AG04449 (cell line): ENCODE measurements at regions not wholly inside any gene's neighbourhood (a gene's known extent, or its start where the extent isn't known, plus 50 kb on each side); places are given as distances from the start of the nearest gene placed in this dataset.

Source experiments
- CTCF ChIA-PET: fragments of 350-600 bp; formaldehyde crosslinking; extraction: SDS; loops from one replicate; lab custom pipeline; 2021; ENCODE audit warnings: antibody characterized with exemption; lab: Yijun Ruan, JAX
- POLR2A ChIA-PET: fragments of 400-600, 350-600 bp; formaldehyde crosslinking; extraction: SDS; loops from one replicate; lab custom pipeline; 2020; ENCODE audit warnings: antibody characterized with exemption, inconsistent platforms; lab: Yijun Ruan, JAX
- DNase-seq: peaks from one replicate; pipeline ENCODE4 v3.0.0-alpha.2; 2010; ENCODE audit warnings: low read depth, low spot score
- H3K4me3 ChIP-seq: 2 replicates; pipeline ENCODE4 v1.5.1; 2011; ENCODE audit warnings: low read depth, mild to moderate bottlenecking, control low read depth, low read length
- CTCF ChIP-seq: IDR thresholded peaks from one replicate; pipeline ENCODE4 v1.5.1; 2011; ENCODE audit warnings: mild to moderate bottlenecking, moderate library complexity, low read length, control low read depth, inconsistent platforms; ENCODE audit not compliant: insufficient read depth; ENCODE audit errors: missing control alignments

DNA sequence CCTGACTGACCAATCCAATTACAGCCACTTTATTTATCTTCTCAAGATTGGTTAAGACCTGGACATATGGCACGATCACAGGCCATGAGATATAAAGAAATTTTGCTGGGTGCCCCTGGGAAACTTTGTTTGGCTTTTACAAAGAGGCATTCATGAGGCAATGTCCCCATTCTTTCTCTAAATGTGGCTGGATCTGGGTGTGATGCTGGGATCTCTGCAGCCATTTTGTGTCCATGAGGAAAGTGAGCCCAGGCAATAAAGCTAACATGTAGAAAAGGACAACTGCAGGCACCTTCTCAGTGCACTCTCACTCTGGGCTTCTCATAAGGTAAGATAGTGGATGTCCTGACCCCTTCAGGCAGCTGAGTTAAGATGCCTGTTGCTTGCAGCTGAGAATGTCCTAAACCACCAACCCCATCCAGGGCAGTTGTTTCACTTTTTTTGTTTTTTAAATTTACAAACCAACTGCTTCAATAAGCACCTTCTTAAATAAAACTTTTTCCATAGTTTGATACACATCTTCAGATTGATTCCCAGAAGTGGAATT lies 372.3 kb downstream of the MIAT start:
- TF ChIP-seq CTCF = no peak
- ChIA-PET POLR2A (no interaction called here), CTCF (no interaction called here)
- DNase-seq = no peak
- no peak overlapping the region for H3K4me3 ChIP-seq

- ChIA-PET CTCF (no interaction called here), POLR2A (no interaction called here)
- peak; percentile 15 for TF ChIP-seq CTCF
- H3K4me3 ChIP-seq = no peak overlapping the region
- DNase-seq = no peak
Measured at GRCh38 chr22:27032091-27032761, 374.8 kb downstream of the MIAT start.

- POLR2A ChIA-PET = no interaction called here
- no peak overlapping the region for H3K4me3 ChIP-seq
- no peak for TF ChIP-seq CTCF
- CTCF ChIA-PET = no interaction called here
- DNase-seq = no peak
Measured at GRCh38 chr22:27041745-27042310, 384.4 kb downstream of the MIAT start.

DNA sequence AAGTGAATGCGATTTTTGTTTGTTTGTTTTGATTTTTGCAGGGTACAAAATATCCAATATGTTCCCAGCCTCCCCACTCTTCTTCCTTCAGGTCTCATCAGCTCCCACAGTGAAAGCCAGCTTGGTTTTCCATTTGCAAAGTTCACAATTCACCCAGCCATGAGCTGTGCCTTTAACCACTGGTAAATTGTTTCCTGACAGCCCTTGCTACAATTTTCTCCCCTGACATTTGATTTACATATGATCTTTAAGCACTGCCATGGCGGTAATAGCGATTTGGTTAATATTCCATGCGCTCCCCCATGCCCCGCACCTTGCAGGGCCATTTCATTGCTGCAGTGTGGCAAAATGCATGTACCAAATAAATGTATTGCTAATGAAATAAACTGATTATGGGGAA lies 385.9 kb downstream of the MIAT start:
- POLR2A ChIA-PET = interaction anchor here (0.5 kb wide), 1 partner anchor 182 kb away, joined by 3 read pairs; no protein-coding TSS in a partner anchor

DNA sequence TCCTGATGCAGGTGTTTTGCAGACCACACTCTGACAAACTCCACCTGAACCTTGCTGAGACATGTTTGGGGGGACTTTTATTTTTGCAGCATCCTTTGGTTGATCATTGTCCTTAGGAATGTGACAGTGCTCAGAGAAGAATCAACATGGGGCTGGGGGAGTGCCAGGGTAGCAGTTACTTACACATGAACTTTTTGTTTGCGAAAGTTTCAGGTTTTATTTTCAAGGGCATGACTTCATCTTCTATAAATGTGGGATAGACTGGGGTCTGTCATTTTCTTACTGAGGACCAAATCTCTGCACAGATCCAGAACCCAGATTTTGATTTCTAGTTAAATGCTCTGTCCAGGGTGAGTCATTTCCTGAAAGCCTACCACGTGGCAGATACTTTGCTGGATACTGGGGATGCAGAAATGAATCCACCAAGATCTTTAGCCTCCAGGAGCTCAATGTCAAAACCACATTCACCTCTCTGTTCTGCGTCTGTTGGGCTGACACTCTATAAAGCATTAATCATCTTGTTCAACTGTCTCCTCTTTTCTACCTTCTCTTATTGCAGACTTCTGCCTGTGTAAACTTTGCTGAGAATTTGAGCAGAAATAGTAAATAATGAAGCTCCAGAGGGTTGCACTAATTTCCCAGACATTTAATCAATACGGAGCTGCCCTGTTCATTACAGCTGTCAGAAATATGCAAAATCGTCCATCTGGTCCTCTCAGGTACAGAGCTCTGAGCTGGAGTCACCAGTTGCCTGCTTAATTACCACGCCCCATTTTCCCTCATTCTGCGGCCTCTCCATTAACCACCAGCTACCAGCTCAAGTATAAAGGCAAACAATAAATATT lies 387.9 kb downstream of the MIAT start:
- POLR2A ChIA-PET = no interaction called here
- TF ChIP-seq CTCF = no peak
- no peak for DNase-seq
- CTCF ChIA-PET = interaction anchor here (1.3 kb wide), 1 partner anchor 288 kb away, joined by 3 read pairs; no protein-coding TSS in a partner anchor
- H3K4me3 ChIP-seq = no peak overlapping the region

More for the DNA sequence above, 385.9 kb downstream of the MIAT start:
- no peak for DNase-seq
- TF ChIP-seq CTCF = no peak
- H3K4me3 ChIP-seq = no peak overlapping the region
- CTCF ChIA-PET = no interaction called here
